Loucy (cell line): ENCODE measurements at regions not wholly inside any gene's neighbourhood (a gene's known extent, or its start where the extent isn't known, plus 50 kb on each side); places are given as distances from the start of the nearest gene placed in this dataset.

Experiments
- H2AFZ ChIP-seq: fragments of 200-600 bp; sonication (generic); 2 replicates; pipeline ENCODE4 v1.6.0; 2016; ENCODE audit warnings: antibody characterized with exemption, mild to moderate bottlenecking, low read length, moderate library complexity
- H3F3A ChIP-seq: fragments of 200-600 bp; 2 replicates; pipeline ENCODE4 v1.6.0; 2016; ENCODE audit warnings: antibody characterized with exemption, low read depth, mild to moderate bottlenecking
- H3K27me3 ChIP-seq: fragments of 200-600 bp; sonication (generic); 2 replicates; pipeline ENCODE4 v1.6.1; 2014; ENCODE audit warnings: low read length, mild to moderate bottlenecking; ENCODE audit not compliant: insufficient read depth, poor library complexity, severe bottlenecking
- H3K36me3 ChIP-seq: fragments of 200-600 bp; sonication (generic); 2 replicates; pipeline ENCODE4 v1.6.1; 2016; ENCODE audit warnings: low read length; ENCODE audit not compliant: insufficient read depth
- H3K4me1 ChIP-seq: fragments of 200-600 bp; sonication (generic); 2 replicates; pipeline ENCODE4 v1.5.1; 2014; ENCODE audit warnings: low read length, mild to moderate bottlenecking; ENCODE audit not compliant: insufficient read depth, poor library complexity, severe bottlenecking
- H3K4me2 ChIP-seq: fragments of 200-600 bp; sonication (generic); 2 replicates; pipeline ENCODE4 v1.6.0; 2014; ENCODE audit warnings: antibody characterized with exemption, low read length, low read depth, mild to moderate bottlenecking; ENCODE audit not compliant: poor library complexity, severe bottlenecking
- H3K4me3 ChIP-seq: fragments of 200-600 bp; sonication (generic); 2 replicates; pipeline ENCODE4 v1.5.1; 2014; ENCODE audit warnings: low read length, mild to moderate bottlenecking, mixed read lengths; ENCODE audit not compliant: poor library complexity, severe bottlenecking
- H3K79me2 ChIP-seq: fragments of 200-600 bp; sonication (generic); 2 replicates; pipeline ENCODE4 v1.6.1; 2014; ENCODE audit warnings: low read length; ENCODE audit not compliant: insufficient read depth
- H3K9ac ChIP-seq: fragments of 200-600 bp; sonication (generic); 2 replicates; pipeline ENCODE4 v1.6.0; 2014; ENCODE audit warnings: mild to moderate bottlenecking, low read depth, low read length, moderate library complexity; ENCODE audit not compliant: poor library complexity, severe bottlenecking
- H3K9me2 ChIP-seq: fragments of 200-600 bp; sonication (generic); replicated peaks from 2 replicates; pipeline ENCODE4 v1.6.1; 2016; ENCODE audit warnings: low read depth, low read length, mixed read lengths
- H3K9me3 ChIP-seq: fragments of 200-600 bp; sonication (generic); 2 replicates; pipeline ENCODE4 v1.6.1; 2014; ENCODE audit warnings: mild to moderate bottlenecking, antibody characterized with exemption, low read length, low read depth; ENCODE audit not compliant: insufficient read depth
- H4K20me1 ChIP-seq: fragments of 200-600 bp; sonication (generic); 2 replicates; pipeline ENCODE4 v1.6.0; 2014; ENCODE audit warnings: antibody characterized with exemption, low read length, mild to moderate bottlenecking; ENCODE audit not compliant: insufficient read depth, poor library complexity, severe bottlenecking
- EZH2phosphoT487 ChIP-seq: fragments of 200-600 bp; IDR thresholded peaks from 2 replicates; pipeline ENCODE4 v1.6.1; 2018; ENCODE audit warnings: antibody characterized with exemption, mild to moderate bottlenecking, moderate library complexity, borderline replicate concordance
- TF ChIP-seq, protein P1 (sequence below): fragments of 200-600 bp; sonication (generic); conservative IDR thresholded peaks from 2 replicates; pipeline ENCODE4 v1.5.1; 2014; ENCODE audit warnings: mild to moderate bottlenecking, antibody characterized with exemption, low read length

DNA sequence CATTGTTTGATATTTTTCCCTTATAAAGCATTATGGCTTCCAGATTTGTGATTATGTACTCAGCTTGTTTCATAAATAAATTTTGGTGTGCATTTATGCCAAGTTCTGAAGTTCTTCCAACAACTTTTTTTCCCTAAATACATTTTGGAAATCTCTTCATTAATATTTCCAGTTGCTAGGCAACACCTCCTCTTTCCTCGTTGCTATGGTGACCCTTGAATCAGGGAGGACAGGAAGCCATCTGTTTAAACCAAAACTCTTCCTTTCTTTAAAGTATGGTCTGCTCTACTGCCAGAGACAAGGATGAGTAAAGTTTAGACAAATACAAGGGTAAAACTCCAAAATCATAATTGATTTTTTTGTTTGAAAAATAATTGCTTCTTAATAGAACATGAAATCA lies 779.3 kb downstream of the CDH9 start:
- Histone ChIP-seq H3K79me2 (no peaks in the 10 kb centered on the region), H4K20me1 (no peaks in the 10 kb centered on the region), H3K36me3 (no peaks in the 10 kb centered on the region), H3K9me3 (no peaks in the 10 kb centered on the region), H3K9me2 (no peaks in the 10 kb centered on the region), H3K4me1 (no peaks in the 10 kb centered on the region), H3K4me2 (no peak overlapping the region), H2AFZ (no peak overlapping the region), H3K9ac (no peak overlapping the region), H3K4me3 (no peak overlapping the region), H3K27me3 (no peaks in the 10 kb centered on the region), H3F3A (no peaks in the 10 kb centered on the region)
- no peak for TF ChIP-seq EZH2phosphoT487
- TF ChIP-seq, protein P1, sequence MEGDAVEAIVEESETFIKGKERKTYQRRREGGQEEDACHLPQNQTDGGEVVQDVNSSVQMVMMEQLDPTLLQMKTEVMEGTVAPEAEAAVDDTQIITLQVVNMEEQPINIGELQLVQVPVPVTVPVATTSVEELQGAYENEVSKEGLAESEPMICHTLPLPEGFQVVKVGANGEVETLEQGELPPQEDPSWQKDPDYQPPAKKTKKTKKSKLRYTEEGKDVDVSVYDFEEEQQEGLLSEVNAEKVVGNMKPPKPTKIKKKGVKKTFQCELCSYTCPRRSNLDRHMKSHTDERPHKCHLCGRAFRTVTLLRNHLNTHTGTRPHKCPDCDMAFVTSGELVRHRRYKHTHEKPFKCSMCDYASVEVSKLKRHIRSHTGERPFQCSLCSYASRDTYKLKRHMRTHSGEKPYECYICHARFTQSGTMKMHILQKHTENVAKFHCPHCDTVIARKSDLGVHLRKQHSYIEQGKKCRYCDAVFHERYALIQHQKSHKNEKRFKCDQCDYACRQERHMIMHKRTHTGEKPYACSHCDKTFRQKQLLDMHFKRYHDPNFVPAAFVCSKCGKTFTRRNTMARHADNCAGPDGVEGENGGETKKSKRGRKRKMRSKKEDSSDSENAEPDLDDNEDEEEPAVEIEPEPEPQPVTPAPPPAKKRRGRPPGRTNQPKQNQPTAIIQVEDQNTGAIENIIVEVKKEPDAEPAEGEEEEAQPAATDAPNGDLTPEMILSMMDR = no peak

DNA sequence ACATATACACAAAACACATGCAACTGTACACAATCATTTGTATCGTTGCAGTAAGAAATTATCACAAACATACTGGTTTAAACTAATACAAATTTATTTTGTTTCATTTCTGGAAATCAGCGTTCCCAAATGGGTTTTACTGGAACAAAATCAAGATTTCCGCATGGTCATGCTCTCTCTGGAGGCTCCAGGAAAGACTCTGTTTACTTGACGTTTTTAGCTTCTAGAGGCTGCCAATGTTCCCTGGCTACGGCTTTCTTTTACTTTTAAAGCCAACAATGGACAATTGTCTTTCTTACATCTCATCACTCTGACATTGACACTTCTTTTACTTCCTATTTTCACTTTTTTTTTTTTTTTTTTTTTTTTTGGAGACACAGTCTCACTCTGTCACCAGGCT lies 793.1 kb downstream of the CDH9 start:
- no peaks in the 10 kb centered on the region for H4K20me1 ChIP-seq
- no peaks in the 10 kb centered on the region for H3K4me1 ChIP-seq
- H3K79me2 ChIP-seq = no peaks in the 10 kb centered on the region
- no peaks in the 10 kb centered on the region for H3K9me2 ChIP-seq
- H3K4me3 ChIP-seq = no peak overlapping the region
- H2AFZ ChIP-seq = no peak overlapping the region
- no peak overlapping the region for H3K4me2 ChIP-seq
- H3K27me3 ChIP-seq = no peaks in the 10 kb centered on the region
- TF ChIP-seq, protein P1 = no peak
- TF ChIP-seq EZH2phosphoT487 = no peak
- no peaks in the 10 kb centered on the region for H3K9me3 ChIP-seq
- H3K36me3 ChIP-seq = no peaks in the 10 kb centered on the region
- H3K9ac ChIP-seq = no peak overlapping the region
- no peaks in the 10 kb centered on the region for H3F3A ChIP-seq

DNA sequence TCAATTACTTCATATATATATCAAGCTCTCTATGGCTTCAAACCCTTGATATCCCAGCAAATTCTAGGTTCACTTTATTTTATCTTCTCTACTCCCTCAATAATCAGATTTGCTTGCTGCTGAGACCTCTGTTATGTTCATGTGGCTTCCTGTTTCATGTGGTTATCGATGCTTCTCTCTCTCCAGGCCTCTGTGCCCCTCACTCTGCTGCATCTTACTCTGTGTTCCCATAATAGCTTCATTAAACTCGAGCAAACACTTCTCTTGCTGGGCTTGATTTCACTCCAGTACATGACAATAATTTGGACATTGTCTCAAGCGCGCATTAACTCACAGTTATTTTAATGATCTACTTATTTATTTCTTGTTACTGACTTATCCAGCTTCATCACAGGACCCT lies 798.8 kb downstream of the CDH9 start:
- H3K79me2 ChIP-seq = no peaks in the 10 kb centered on the region
- H3K4me2 ChIP-seq = no peak overlapping the region
- H3K4me1 ChIP-seq = no peaks in the 10 kb centered on the region
- no peak overlapping the region for H3K4me3 ChIP-seq
- no peaks in the 10 kb centered on the region for H3K9me2 ChIP-seq
- H3F3A ChIP-seq = no peaks in the 10 kb centered on the region
- H3K36me3 ChIP-seq = no peaks in the 10 kb centered on the region
- no peaks in the 10 kb centered on the region for H3K27me3 ChIP-seq
- no peaks in the 10 kb centered on the region for H3K9me3 ChIP-seq
- no peaks in the 10 kb centered on the region for H4K20me1 ChIP-seq
- H2AFZ ChIP-seq = no peak overlapping the region
- no peak overlapping the region for H3K9ac ChIP-seq
- TF ChIP-seq, protein P1 = no peak
